GM21619 (cell line): ENCODE measurements at regions not wholly inside any gene's neighbourhood (a gene's known extent, or its start where the extent isn't known, plus 50 kb on each side); places are given as distances from the start of the nearest gene placed in this dataset.
"Not testable (repeated sequence)": the region's sequence is repeated elsewhere in the genome, so short reads cannot be mapped to it uniquely, and the experiment has no call there.

Experiments
- ATAC-seq: cut with Tn5 transposase; IDR thresholded peaks from one replicate; pipeline ENCODE4 v1.9.1; 2021; ENCODE audit not compliant: unreplicated experiment

- ATAC-seq = not testable (repeated sequence)
These were observed 108.1 kb downstream of the PROX1 start for GRCh38 chr1:214095896-214096295.

GRCh38 chr1:214101246-214101645 lies 113.5 kb downstream of the PROX1 start:
- no peak for ATAC-seq

GRCh38 chr1:214101828-214102227 lies 114.1 kb downstream of the PROX1 start:
- no peak for ATAC-seq

GRCh38 chr1:214102907-214103306 lies 115.1 kb downstream of the PROX1 start:
- no peak for ATAC-seq

- ATAC-seq = no peak
These were observed 116.0 kb downstream of the PROX1 start for GRCh38 chr1:214103778-214104177.

GRCh38 chr1:214106375-214106774 lies 118.6 kb downstream of the PROX1 start:
- no peak for ATAC-seq

GRCh38 chr1:214107322-214108096 lies 119.7 kb downstream of the PROX1 start:
- no peak for ATAC-seq

- ATAC-seq = no peak
These were observed 120.3 kb downstream of the PROX1 start for GRCh38 chr1:214108097-214108446.

GRCh38 chr1:214111796-214112195 lies 124.0 kb downstream of the PROX1 start:
- ATAC-seq = no peak

- ATAC-seq = no peak
These were observed 128.5 kb downstream of the PROX1 start for GRCh38 chr1:214116258-214116657.

- ATAC-seq = no peak
These were observed 130.0 kb downstream of the PROX1 start for GRCh38 chr1:214117780-214118179.

GRCh38 chr1:214120191-214120590 lies 132.4 kb downstream of the PROX1 start:
- ATAC-seq = no peak

GRCh38 chr1:214120951-214121350 lies 133.2 kb downstream of the PROX1 start:
- ATAC-seq = no peak

- ATAC-seq = no peak
These were observed 134.3 kb downstream of the PROX1 start for GRCh38 chr1:214122110-214122509.

- ATAC-seq = peak; percentile 76
These were observed 135.4 kb downstream of the PROX1 start for GRCh38 chr1:214123061-214123784.

- ATAC-seq = no peak
These were observed 136.6 kb downstream of the PROX1 start for GRCh38 chr1:214124281-214124805.

- no peak for ATAC-seq
These were observed 137.1 kb downstream of the PROX1 start for GRCh38 chr1:214124915-214125314.

- ATAC-seq = no peak
These were observed 138.0 kb downstream of the PROX1 start for GRCh38 chr1:214125819-214126218.

- ATAC-seq = no peak
These were observed 138.9 kb downstream of the PROX1 start for GRCh38 chr1:214126697-214127146.

GRCh38 chr1:214127705-214128104 lies 139.9 kb downstream of the PROX1 start:
- no peak for ATAC-seq

GRCh38 chr1:214135886-214136285 lies 145.1 kb upstream of the SMYD2 start:
- no peak for ATAC-seq

- no peak for ATAC-seq
These were observed 144.5 kb upstream of the SMYD2 start for GRCh38 chr1:214136324-214136919.
